GM18520 (cell line): ENCODE measurements at regions not wholly inside any gene's neighbourhood (a gene's known extent, or its start where the extent isn't known, plus 50 kb on each side); places are given as distances from the start of the nearest gene placed in this dataset.
A peak's percentile ranks its signal among the peaks of the same experiment; 100 is the strongest.
"Not testable (repeated sequence)": the region's sequence is repeated elsewhere in the genome, so short reads cannot be mapped to it uniquely, and the experiment has no call there.

Source experiments
- ATAC-seq: cut with Tn5 transposase; IDR thresholded peaks from one replicate; pipeline ENCODE4 v1.9.1; 2021; ENCODE audit not compliant: unreplicated experiment

- ATAC-seq = no peak
Observed at GRCh38 chr13:54004026-54004699, 975.5 kb downstream of the OLFM4 start.

GRCh38 chr13:54016542-54016941 lies 987.9 kb downstream of the OLFM4 start:
- ATAC-seq = no peak

DNA sequence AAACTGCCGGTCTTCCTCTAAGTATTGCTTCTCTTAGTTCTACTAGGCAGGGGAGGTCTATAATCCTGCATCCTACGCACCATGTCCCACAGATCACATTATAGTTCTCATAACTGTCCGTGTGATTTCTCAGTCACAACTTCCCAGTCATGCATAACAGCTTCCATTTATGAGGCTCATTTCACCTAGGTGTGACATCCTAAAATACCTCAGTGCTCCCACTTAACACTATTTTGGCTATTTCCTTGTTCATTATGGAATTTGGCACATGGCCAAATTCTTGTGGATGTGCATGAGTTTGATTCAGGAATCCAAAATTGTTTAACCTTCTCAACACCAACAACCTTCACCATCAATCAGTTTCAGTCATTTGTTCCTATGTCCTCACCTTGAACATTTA lies 989.9 kb downstream of the OLFM4 start:
- ATAC-seq = no peak

DNA sequence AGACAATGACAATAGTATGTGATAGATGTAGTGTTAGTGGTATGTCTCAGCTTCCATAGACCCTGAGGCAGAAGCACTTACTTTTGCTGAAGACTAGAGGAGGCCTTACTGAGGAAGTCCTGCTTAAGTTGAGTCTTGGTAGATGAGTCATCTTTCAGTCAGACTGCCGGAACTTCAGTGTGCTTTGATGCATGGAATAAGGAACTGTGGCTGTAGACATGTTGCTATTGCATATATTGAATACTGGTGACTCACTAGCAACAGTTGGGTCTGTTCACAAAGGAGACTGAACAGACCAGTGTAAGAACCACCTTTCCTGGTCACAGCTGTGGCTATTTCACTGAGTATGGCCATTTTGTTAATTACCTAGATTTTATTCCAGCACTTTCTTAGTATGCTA lies 1000.6 kb downstream of the OLFM4 start:
- peak; percentile 97 for ATAC-seq

DNA sequence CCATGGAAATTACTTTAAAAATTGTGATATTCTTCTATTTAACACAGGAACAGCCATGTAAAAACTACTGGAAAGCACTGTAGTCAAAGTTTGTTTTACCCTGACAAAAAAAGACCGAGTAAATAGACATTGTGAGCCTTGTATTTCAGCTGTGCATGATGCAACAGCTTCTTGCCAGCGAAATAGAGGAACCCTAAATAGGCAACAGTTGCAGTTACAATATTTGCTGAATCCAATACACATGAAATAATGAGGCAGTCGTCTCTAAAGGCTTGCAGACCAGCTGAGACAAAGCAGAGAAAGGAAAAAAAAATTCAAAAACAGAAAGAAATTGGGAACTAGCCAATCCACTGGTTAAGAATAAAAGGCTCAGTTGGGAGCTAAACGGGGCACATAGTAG lies 1001.1 kb downstream of the OLFM4 start:
- ATAC-seq = no peak

- ATAC-seq = no peak
Observed at GRCh38 chr13:54033323-54033861, 1004.8 kb downstream of the OLFM4 start.

GRCh38 chr13:54034047-54034446 lies 1005.4 kb downstream of the OLFM4 start:
- ATAC-seq = no peak

- ATAC-seq = not testable (repeated sequence)
Observed at GRCh38 chr13:54057416-54057815, 1028.8 kb downstream of the OLFM4 start.

- ATAC-seq = not testable (repeated sequence)
Observed at GRCh38 chr13:54069958-54070357, 1041.3 kb downstream of the OLFM4 start.

DNA sequence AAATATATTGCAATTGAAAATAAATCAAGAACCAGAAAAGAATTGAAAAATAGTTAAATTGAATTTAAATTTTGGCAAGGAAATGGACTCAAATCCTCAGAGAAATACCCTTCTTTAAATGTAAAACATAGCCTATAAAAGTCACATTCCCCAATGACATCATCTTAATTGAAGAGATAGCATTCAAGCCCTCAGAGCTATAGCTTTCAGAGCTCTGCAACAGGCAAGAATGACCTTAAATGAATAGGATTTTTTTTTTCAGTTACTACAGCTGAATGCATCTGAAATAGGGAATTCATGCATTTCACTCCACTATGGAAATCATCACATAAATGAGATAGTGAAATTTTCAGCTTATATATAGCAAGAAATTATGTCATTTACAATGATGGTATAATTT lies 1049.0 kb downstream of the OLFM4 start:
- ATAC-seq = no peak

DNA sequence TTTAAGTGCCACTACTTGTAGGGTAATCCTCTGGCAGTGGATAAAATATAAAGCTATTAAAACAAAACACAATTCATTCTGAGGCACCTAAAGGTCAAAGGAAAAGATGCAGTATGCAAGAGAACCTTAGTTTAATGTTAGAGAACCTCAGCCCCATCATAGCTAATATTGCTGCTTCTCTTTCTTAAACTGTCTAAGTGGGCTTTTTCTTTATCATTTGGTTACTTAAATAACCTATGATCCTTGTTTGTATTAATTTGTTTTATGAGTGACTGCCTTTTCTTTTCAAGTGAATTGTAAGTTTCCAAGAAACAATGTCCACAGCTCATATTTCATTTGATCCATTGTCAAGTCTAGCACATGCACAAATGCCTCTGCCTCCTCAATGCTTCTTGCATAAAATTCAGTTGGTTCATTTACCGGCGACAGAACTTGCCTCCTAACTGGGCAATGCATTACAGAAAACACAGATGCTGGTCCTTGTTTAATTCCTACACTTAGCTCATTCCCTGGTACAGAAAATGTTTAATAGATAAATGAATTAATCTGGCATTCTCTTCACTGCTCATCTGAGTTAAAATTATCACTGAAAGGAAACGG lies 1049.8 kb downstream of the OLFM4 start:
- no peak for ATAC-seq

DNA sequence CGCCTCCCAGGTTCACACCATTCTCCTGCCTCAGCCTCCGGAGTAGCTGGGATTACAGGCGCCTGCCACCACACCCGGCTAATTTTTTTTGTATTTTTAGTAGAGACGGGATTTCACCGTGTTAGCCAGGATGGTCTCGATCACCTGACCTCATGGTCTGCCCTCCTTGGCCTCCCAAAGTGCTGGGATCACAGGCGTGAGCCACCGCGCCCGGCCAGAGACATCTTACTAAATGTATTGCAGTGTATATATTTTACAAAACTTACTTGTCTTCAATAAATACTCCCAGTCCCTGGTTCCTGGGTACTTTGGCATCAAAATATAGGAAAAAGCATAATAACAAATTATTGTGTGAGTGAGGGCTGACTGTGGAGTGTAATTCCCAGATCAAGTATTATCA lies 1053.7 kb downstream of the OLFM4 start:
- not testable (repeated sequence) for ATAC-seq

- ATAC-seq = no peak
Observed at GRCh38 chr13:54091884-54092283, 1063.3 kb downstream of the OLFM4 start.

- ATAC-seq = no peak
Observed at GRCh38 chr13:54092686-54093085, 1064.1 kb downstream of the OLFM4 start.

DNA sequence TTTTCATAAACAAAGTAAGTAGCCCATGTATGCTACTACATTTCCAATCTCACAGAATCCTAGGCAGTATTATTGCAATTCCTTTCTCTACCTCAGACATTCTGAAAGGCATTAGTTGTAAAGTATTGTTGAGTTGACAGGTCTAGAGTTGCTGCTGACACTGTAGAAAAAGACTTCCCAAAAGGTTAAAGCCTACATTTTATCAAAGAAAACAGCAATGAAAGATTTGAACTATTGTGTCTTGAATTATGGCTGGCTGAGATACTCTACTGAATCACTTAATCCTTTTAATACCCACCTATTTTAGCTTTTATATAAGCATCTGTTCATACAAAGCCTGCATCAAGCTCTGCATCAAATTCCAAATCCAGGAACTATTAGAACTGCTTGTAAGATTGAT lies 1082.0 kb downstream of the OLFM4 start:
- no peak for ATAC-seq

DNA sequence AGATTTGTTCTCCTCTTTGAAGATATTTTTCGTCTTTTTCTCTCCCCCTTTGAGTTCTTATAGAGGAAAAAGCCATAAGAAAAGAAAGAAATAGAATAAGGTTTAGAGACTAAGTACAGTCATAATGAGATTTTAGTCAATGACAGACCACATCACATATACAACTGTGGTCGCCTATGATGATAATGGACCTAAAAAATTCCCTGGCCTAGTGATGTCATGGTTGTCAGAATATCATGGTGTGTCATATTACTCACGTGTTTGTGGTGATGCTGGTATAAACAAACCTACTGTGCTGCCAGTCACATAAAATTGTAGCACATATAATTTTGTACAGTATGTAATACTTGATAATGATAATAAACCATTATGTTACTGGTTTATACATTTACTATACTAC lies 1096.1 kb downstream of the OLFM4 start:
- ATAC-seq = no peak

GRCh38 chr13:54130931-54131330 lies 1102.3 kb downstream of the OLFM4 start:
- ATAC-seq = not testable (repeated sequence)

DNA sequence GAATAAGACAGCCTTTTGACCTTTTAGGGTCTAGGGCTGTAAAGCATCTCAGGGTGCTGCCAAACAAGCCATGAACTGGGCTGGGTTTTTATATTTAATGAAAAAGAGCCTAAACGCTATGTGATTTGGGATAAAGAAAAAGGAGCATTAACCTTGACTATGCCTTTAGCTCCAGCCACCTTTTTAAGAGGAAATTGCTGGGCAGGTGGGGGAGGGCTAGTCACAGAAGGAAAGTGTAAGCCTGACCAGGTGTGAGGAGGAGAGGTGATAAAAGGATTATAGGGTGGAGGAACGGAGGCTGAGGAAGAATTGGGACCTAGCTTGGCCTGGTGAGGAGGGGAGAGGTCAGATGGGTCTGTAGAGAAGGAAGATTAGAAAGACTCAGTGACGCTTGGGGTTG lies 1102.8 kb downstream of the OLFM4 start:
- not testable (repeated sequence) for ATAC-seq

DNA sequence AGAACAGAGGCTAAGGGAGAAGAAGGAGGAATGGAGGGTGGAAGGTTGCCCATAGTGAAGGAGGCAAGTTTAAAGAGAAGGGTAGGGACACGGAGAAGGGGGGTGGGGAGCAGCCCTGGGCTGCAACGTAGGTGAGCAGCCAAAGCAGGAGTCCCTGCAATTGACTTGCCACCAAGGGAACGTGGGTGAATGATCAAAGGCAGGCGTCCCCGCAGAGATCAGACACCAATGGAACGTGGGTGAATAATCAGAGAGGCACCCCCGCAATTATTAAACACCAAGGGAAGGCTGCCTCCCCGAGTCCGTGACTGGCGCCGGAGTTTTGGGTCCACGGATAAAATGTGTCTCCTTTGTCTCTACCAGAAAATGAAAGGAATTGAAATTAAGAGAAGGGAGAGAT lies 1103.5 kb downstream of the OLFM4 start:
- not testable (repeated sequence) for ATAC-seq

DNA sequence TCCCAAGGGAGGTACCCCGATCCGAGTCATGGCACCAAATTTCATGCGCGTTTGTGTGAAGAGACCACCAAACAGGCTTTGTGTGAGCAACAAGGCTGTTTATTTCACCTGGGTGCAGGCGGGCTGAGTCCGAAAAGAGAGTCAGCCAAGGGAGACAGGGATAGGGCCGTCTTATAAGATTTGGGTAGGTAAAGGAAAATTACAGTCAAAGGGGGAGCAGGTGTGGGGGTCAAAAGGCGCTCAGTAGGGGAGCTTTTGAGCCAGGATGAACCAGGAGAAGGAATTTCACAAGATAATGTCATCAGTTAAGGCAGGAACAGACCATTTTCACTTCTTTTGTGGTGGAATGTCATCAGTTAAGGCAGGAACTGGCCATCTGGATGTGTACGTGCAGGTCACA lies 1104.1 kb downstream of the OLFM4 start:
- ATAC-seq = not testable (repeated sequence)

DNA sequence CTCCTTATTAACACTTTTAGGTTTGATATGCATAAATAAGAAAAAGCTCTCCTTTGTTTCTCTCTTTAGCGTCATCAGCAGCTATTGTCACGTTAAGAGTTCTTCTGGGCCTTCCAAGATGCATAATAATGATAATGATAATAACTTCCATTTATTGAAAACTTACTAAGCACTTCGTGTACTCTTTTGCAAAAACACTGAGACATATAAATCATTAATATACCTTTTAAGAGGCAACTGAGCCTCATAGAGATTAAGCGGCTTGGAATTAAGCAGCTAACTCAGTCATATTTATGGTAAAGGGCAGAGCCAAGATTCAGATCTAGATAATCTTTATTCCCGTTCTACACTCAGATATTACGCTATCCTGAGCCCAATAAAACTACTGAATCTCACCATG lies 1105.1 kb downstream of the OLFM4 start:
- ATAC-seq = no peak

GRCh38 chr13:54144828-54145227 lies 1116.2 kb downstream of the OLFM4 start:
- ATAC-seq = no peak

DNA sequence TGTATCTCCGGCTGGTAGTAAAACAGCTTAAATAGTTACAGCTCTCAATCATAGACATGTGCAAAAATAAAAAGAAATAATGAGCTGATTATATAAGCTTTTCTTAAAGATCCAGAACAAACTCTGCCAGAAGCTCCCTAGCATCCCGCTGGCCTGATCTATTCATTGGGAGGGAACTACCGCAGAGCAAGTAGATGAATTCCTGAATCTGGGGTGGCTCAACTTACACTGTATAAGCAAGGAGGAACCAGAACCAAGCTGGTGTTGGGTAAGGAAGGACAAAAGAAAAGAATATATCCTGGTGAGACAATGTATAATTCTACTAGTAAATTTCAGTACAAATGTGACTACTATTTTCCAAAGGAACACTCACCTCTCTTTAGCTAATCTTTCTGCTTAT lies 1122.2 kb downstream of the OLFM4 start:
- ATAC-seq = no peak
